Upper lobe of left lung (tissue), 6 donors: ENCODE measurements at regions not wholly inside any gene's neighbourhood (a gene's known extent, or its start where the extent isn't known, plus 50 kb on each side); places are given as distances from the start of the nearest gene placed in this dataset.

Experiments used
- ATAC-seq, 2 donors: fragments of 200-7000 bp; cut with Tn5 transposase; one replicate each; pipeline ENCODE4 v1.9.1; 2022; ENCODE audit warnings: mild to moderate bottlenecking in 2 of 2, moderate library complexity in 2 of 2; ENCODE audit not compliant: low FRiP score in 2 of 2
- DNase-seq, 2 donors: peaks; one replicate each; pipeline ENCODE4 v3.0.0-alpha.2; 2019 to 2020
- H3K27ac ChIP-seq, 4 donors: fragments of 200-600 bp; sonication (generic); one replicate each; pipeline ENCODE4 v1.5.1; 2016 to 2019
- H3K27me3 ChIP-seq, 4 donors: fragments of 200-600 bp; sonication (generic); one replicate each; pipeline ENCODE4 v1.5.1; 2017 to 2019
- H3K36me3 ChIP-seq, 4 donors: fragments of 200-600 bp; sonication (generic); one replicate each; pipeline ENCODE4 v1.5.1; 2016 to 2019
- H3K4me1 ChIP-seq, 4 donors: fragments of 200-600 bp; sonication (generic); one replicate each; pipeline ENCODE4 v1.5.1; 2018 to 2019
- H3K4me3 ChIP-seq, 4 donors: fragments of 200-600 bp; sonication (generic); one replicate each; pipeline ENCODE4 v1.5.1; 2017 to 2019; ENCODE audit warnings: mild to moderate bottlenecking in 2 of 4, moderate library complexity in 1 of 4
- H3K9me3 ChIP-seq, 4 donors: fragments of 200-600 bp; sonication (generic); one replicate each; pipeline ENCODE4 v1.5.1; 2018 to 2019
- CTCF ChIP-seq, 6 experiments: fragments of 450-650 bp in 4 of 6; fragments of 200-600 bp in 2 of 6; sonication (generic) in 2 of 6; IDR thresholded peaks; one replicate each; pipeline ENCODE4 v1.5.1; 2016 to 2019; ENCODE audit warnings: antibody characterized with exemption in 6 of 6
- EP300 ChIP-seq, 4 donors: sonication (generic); formaldehyde crosslinking; IDR thresholded peaks; one replicate each; pipeline ENCODE4 v1.5.1; 2017; ENCODE audit warnings: antibody characterized with exemption in 4 of 4, control low read depth in 2 of 4
- POLR2A ChIP-seq, 4 donors: fragments of 450-650 bp; IDR thresholded peaks; one replicate each; pipeline ENCODE4 v1.5.1; 2016 to 2017; ENCODE audit warnings: antibody characterized with exemption in 4 of 4, mild to moderate bottlenecking in 2 of 4
- POLR2AphosphoS5 ChIP-seq, 2 donors: sonication (generic); formaldehyde crosslinking; IDR thresholded peaks; one replicate each; pipeline ENCODE4 v1.5.1; 2017; ENCODE audit warnings: antibody characterized with exemption in 2 of 2
- WGBS, 2 donors: methylation state at CpG; one replicate each; pipeline ENCODE4 v1.1.5; 2017 to 2018; 5-methylcytosine and 5-hydroxymethylcytosine counted together
- donor health status: DM: no; HTN: no; CAD: no; lungs with moderate emphysema.
- donor health status: DM: no; HTN: yes; CAD: no; lungs with severe emphysema.

DNA sequence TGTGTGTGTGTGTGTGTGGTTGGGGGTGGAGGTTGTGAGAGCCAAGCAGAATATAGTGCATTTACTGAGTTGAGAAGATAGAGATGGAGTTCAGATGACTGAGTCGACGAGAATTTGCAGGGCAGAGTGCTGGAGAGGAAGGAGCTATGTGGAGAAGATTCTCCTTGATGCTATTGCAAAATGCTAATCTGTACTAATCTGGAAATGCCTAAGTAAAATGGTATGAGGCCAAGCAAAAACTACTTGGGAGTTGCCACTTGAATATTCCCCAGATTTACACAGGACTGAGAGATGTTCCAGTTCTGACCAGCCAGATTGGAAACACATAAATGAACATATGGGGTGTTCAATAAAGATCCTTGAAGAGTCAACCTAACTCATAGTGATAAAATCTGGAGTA is 316.4 kb downstream of the NSUN3 start:
- Histone ChIP-seq H3K4me3 (no peak overlapping the region), H3K36me3 (no peaks in the 10 kb centered on the region), H3K9me3 (no peaks in the 10 kb centered on the region), H3K27me3 (no peaks in the 10 kb centered on the region), H3K4me1 (no peaks in the 10 kb centered on the region), H3K27ac (no peak overlapping the region)
- ATAC-seq (no peak), DNase-seq (no peak)
- 87 to 88% methylated on average over 2 of the region's 2 CpGs for WGBS, 2 donors
- TF ChIP-seq CTCF (IDR thresholded peaks at IDR 0.05) (no peak), EP300 (IDR thresholded peaks at IDR 0.05) (no peak), POLR2AphosphoS5 (IDR thresholded peaks at IDR 0.05) (no peak), POLR2A (IDR thresholded peaks at IDR 0.05) (no peak)

DNA sequence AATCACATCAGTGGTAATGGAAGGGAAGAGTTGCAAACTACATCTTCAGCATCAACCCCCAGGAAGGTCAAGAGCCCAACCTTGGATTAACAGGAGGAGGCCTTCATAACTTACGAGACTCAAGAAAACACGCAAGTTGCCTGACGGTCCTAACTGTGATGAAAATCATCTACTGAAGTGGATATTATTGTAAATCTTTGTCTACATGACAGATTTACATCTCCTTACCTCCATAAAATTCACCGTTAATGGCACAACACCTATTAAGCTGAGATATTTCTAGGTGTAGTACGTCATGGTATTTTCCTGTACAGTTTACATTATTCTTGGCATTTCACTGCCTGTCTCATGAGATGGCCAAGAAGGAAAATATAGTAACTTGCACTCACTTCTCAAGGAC is 332.0 kb downstream of the NSUN3 start:
- H3K4me3 ChIP-seq = no peak overlapping the region
- ATAC-seq = no peak
- no peak overlapping the region for H3K27ac ChIP-seq
- H3K9me3 ChIP-seq = no peaks in the 10 kb centered on the region
- H3K27me3 ChIP-seq = no peaks in the 10 kb centered on the region
- no peaks in the 10 kb centered on the region for H3K4me1 ChIP-seq
- H3K36me3 ChIP-seq = no peaks in the 10 kb centered on the region
- no peak for DNase-seq
- 82 to 88% methylated on average over 5 of the region's 5 CpGs for WGBS, 2 donors
- TF ChIP-seq EP300 (IDR thresholded peaks at IDR 0.05) (no peak), CTCF (IDR thresholded peaks at IDR 0.05) (no peak), POLR2AphosphoS5 (IDR thresholded peaks at IDR 0.05) (no peak), POLR2A (IDR thresholded peaks at IDR 0.05) (no peak)

DNA sequence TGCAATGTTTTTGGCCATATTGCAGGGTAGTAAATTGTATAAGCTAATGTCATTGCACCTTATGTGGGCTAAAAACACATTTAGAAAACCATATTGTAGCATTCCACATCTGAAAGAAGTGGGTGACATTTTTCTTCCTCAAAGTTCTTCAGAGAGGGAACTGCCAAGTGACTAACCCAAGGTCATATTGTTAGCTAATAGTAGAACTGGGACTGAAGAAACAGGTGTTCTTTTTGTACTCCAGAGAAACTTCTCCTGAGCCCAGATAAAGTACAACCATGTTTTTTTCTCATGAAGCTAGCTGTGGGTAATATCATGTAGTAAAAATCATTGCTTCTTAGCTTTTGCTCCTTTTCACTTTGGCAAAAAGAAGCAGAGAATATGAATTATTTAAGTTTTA is 333.0 kb downstream of the NSUN3 start:
- Histone ChIP-seq H3K27ac (no peak overlapping the region), H3K4me1 (no peaks in the 10 kb centered on the region), H3K9me3 (no peaks in the 10 kb centered on the region), H3K36me3 (no peaks in the 10 kb centered on the region), H3K4me3 (no peak overlapping the region), H3K27me3 (no peaks in the 10 kb centered on the region)
- no peak for ATAC-seq
- TF ChIP-seq CTCF (IDR thresholded peaks at IDR 0.05) = no peak
- TF ChIP-seq EP300 (IDR thresholded peaks at IDR 0.05) = no peak
- no peak for TF ChIP-seq POLR2A (IDR thresholded peaks at IDR 0.05)
- TF ChIP-seq POLR2AphosphoS5 (IDR thresholded peaks at IDR 0.05) = no peak
- DNase-seq = no peak

DNA sequence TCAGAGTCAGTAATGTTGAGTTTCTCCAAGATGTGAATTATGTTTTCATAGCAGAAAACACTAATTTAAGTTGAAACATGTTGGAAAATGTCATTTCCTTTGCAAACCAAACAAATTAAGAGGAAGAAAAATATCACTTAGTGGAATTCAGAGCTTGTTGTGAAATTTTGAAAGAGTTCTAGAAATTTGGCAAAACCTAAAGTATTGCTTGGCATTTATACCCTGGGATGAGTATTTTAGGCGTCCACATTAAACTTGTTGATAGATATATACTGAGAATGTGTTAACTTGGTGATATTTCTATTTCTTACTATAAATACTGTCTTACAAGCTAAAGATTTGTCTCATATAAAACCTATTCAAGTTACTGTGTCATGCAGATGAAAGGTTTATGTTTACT is 335.2 kb downstream of the NSUN3 start:
- Histone ChIP-seq H3K4me1 (no peaks in the 10 kb centered on the region), H3K9me3 (no peaks in the 10 kb centered on the region), H3K27ac (no peak overlapping the region), H3K27me3 (no peaks in the 10 kb centered on the region), H3K36me3 (no peaks in the 10 kb centered on the region), H3K4me3 (no peak overlapping the region)
- no peak for DNase-seq
- TF ChIP-seq POLR2AphosphoS5 (IDR thresholded peaks at IDR 0.05) (no peak), EP300 (IDR thresholded peaks at IDR 0.05) (no peak), POLR2A (IDR thresholded peaks at IDR 0.05) (no peak), CTCF (IDR thresholded peaks at IDR 0.05) (no peak)
- WGBS, 2 donors = 81 to 84% methylated on average over 1 of the region's 1 CpG
- ATAC-seq = no peak

- no peak for DNase-seq
- H3K4me1 ChIP-seq = no peaks in the 10 kb centered on the region
- no peaks in the 10 kb centered on the region for H3K27me3 ChIP-seq
- no peaks in the 10 kb centered on the region for H3K9me3 ChIP-seq
- TF ChIP-seq CTCF (IDR thresholded peaks at IDR 0.05) (no peak), EP300 (IDR thresholded peaks at IDR 0.05) (no peak), POLR2A (IDR thresholded peaks at IDR 0.05) (no peak), POLR2AphosphoS5 (IDR thresholded peaks at IDR 0.05) (no peak)
- H3K27ac ChIP-seq = no peak overlapping the region
- no peaks in the 10 kb centered on the region for H3K36me3 ChIP-seq
- ATAC-seq = no peak
- H3K4me3 ChIP-seq = no peak overlapping the region
Measured at GRCh38 chr3:94401466-94401865, 338.6 kb downstream of the NSUN3 start.
